NCI-H1417 (cell line): ENCODE measurements at regions not wholly inside any gene's neighbourhood (a gene's known extent, or its start where the extent isn't known, plus 50 kb on each side); places are given as distances from the start of the nearest gene placed in this dataset.

Source experiments
- DNase-seq, 3 experiments: peaks; one replicate each; lab custom pipeline; 2025; lab: John Stamatoyannopoulos, UW

DNA sequence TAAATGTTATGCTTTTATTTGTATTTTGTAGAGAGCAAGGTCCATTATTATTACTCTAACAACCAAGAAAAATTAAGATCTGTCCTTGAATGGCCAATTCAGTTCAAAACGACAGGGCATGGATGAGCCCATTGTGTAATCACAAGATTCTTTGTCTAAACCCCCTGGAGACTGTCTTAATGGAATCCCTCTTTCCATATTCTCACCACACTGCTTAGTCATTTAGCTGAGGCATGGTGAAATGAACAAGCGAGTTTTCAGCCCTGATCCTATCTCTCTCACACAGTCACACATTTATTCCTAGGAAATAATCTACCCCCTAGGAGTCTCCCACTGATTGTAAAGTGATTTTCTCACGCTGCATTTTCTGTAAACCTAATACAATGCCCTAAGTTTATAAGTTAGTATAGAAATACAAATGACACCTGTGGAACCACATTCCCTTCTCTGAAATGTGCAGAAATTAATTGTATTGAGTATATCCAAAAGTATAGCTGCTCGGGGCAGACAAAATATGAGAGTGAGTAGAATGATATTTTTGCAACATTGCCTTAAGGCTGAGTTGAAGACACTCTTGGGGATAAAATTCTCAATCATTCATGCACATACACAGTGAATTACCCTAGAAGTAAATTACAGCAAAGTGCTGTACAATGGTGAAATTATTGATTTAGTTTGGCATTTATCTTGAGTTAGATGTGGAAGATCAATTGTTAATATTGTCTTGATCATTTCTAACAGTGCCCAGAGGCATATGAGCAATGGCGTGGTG, 119.7 kb upstream of the PCDH7 start:
- peak in 1 of 3 experiments; percentile 12 for DNase-seq

DNA sequence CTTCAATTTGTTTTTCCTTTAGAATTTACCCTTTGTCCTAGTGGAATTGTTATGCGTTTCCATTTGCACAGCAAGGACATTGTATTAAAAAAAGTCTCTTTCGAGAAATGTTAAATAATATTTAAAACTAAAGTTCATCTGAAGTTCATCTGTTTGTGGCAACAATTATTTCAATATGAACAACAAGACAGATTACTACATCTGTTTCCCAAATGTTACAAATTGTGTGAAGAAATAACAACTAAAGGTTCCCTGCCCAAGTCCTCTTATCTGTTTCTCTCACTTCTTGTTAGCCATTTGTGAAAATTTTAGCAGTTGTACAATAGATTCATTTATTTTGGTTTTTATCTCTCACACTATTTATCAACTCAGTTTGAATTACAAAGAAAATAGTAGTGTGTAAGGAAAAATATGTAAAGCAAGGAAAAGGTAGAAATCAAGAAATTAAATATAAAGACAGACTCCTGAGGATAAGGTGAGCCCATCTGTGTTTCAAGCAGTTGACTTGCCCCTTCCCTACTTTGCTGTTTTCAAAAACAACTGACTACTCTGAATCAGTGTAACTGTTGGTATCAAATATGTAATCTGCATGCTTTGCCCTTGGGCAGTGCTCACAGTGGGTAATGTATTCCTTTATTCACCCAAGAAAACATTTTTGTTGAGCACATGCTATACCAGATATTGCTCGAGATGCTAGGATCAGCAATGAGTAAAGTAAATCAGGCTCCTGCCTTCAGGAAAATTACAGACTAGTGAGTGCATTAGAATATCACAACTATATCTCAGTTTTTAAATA, 118.9 kb upstream of the PCDH7 start:
- no peak for DNase-seq

DNA sequence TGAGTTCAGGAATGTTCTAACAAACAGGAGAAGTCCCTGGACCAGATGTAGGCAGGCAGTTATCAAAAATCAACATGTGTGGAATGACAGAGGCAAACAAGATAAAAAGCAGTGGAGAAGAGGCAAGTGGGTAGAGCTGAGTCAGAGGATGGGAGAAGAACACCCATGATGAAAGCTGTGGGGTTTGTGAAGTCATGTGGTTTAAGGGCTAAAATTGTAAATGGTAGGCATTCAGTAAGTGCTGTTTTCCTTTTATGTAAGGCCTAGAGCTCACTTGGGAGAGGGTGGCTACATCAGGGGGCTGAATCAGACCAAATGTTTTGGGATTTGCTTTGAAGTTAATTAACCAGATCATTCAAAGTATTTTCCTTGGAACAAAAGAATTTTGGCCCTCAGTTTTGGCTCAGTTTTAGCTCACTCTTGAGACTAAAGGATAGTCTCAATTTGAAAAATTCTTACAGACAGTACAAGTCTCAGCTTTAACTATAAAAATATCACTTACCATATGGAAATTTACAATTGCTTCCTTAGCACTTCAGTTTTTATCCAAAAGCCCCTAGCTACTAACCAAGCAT, 114.5 kb upstream of the PCDH7 start:
- DNase-seq, result no peak

DNA sequence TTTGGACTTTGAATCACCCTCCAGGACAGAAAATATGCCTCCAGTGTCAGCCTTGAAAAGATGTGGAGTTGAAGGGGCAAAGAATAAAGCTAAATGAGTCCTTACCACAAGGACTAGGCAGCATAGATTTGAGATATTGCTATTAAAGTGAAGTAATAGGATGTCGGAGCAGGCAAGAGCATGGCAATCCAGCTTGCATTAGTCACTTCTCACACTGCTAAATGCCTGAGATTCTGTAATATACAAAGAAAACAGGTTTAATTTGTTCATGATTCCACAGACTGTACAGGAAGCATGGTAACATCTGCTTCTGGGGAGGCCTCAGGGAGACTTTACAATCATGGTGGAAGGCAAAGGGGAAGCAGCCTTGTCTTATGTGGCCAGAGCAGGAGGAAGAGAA, 109.8 kb upstream of the PCDH7 start:
- DNase-seq, result no peak

DNA sequence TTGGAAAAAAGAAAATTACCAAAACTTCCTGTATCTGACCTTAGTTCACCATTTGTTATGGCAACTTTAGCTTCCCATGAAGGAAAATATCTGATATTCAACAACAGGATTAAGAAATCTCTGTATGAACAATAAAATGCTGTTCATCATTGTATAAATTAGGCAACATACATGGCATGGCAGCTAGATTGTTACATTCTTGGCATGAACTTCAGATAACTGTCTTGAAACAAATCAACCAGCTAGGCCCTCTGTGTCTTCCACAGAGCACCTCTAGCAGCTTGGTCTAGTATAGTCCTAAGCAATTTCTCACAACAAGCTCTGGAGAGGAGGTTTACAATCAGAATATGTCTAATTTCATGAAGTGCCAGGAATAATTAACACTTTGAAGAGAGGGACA, 105.4 kb upstream of the PCDH7 start:
- DNase-seq, result no peak

DNA sequence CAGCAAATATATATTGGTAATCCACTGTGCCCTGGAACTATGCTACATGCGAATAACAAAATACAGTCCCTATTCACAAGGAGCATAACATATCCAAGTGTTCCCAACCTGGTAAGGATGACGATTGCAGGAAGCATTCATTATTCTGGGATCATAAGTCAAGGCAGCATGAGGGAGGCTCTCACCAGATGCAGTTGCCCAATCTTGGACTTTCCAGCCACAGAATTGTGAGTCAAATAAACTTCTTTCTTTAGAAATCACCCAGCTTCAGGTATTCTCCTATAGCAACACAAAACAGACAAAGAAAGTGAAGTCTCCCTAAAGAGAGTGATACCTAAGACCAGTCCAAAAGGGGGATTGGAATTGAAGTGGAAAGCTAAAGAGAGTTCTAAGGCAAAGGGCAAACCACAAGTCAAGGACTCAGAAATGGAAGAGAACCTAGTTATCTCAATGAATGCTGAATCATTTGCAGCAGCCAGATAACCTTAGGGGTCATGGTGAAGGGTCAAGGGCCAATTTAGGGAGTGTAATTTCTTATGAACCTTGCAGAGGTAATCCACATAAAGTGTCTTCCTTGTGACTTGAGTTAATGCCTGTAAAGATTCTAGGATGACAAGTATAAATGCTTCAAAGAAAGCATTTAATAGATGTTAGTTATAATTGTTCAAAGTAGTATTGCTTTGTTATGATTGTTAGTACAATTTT, 103.1 kb upstream of the PCDH7 start:
- DNase-seq, result no peak

DNA sequence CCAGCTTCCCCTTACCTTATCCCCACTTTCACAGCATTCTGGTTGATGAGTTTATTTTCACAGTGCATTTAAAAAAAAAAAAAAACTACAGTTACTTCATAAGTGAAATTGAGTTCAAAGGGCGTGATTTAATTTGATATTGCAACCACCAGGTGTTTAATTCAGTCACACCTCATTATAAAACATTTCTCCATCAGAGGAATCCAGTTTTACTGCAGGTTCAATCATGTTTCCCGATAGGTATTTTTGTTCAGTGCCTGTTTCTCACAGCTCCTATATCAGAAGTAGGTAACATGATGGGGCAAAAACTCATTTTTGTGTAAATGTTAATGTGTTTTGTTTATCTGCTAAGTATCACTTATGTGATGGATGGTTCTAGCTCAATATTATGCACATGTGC, 102.3 kb upstream of the PCDH7 start:
- no peak for DNase-seq

DNA sequence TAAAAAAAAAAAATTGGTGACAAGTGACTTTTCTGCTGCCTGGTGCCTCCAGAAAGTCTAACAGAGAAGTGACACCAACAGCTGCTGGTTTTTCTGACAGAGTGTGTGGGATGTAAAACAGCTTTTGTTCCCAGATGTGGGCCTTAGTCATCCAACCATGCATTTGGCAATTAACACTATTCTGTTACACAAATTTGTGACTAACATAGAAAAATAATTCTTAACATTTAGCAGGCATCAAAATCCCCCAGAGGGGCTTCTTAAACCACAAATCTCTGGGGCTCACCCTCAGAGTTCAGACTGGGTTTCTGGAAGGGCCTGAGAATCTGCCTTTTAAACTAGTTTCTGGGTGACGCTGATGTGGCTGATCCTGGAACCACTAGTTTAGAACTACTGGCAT, 100.5 kb upstream of the PCDH7 start:
- DNase-seq, result no peak

DNA sequence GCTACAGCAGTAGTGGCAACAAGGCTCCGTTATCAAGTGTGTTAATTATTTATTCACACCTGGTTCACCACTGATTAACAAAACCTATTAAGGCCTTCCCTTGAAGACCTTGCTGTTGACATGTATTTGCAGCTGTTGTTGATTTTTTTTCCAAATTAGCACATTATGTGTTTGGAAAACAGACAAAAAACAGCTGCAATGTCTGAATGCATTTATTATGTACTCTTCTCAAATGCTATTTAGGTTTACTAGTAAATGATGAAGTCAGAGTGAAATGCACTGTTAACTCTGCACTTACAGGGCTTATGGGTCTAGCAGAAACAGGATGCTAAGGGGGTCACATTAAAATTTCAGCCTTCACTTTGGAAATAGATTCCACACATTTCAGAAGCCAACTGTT, 99.5 kb upstream of the PCDH7 start:
- peak in 1 of 3 experiments; percentile 15 for DNase-seq

DNA sequence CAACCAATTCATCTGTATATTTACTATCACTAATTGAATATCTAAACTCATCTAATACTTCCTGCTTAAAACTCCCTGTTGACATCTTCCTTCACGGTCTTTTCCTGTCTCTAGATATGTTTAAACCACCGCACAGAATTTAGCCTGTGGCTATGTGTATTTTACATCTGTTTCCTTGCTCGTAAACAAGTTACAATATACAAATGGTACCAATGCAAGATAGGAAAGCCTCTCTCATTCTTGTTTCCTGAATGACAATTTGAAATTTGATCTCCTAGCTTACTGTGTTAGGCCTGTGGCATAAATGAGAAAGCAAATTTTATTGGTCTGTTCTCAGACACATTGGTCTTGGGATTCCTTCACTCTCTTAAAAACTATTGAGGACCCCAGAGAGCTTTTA, 89.7 kb upstream of the PCDH7 start:
- no peak for DNase-seq

DNA sequence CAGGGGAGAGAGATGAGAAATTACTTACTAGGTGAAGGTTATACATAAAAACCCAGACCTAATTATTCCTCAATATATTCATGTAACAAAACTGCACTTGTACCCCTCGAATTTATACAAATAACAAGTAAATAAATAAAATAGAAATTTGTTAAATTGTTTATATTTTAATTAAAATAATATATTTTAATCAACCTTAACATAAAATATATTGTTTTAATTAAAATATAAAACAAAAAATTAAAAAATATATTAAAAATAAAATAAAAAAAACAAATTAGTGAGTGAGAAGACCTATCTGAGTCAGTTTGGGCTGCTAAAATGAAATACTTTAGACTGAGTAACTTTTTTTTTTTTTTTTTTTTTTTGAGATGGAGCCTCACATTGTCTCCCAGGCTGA, 87.4 kb upstream of the PCDH7 start:
- DNase-seq, result no peak

DNA sequence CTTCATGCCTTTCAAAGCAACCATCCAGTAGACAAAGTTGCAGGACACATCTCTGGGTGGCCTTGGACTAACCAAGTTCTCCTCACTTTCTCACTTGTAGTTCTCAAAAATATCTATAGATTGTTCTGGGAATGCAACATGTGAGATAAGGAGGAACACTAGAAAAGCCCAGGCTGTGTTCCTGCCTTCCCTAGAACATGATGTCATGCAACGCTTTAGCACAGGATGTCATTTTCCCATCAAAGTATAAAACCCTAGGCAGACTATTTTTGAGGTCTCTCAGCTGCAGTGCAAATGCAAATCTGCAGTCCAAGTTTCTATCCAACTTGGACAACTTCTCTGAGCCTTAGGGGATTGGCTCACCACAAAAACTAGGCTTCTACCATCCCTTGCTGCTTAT, 78.8 kb upstream of the PCDH7 start:
- no peak for DNase-seq

DNA sequence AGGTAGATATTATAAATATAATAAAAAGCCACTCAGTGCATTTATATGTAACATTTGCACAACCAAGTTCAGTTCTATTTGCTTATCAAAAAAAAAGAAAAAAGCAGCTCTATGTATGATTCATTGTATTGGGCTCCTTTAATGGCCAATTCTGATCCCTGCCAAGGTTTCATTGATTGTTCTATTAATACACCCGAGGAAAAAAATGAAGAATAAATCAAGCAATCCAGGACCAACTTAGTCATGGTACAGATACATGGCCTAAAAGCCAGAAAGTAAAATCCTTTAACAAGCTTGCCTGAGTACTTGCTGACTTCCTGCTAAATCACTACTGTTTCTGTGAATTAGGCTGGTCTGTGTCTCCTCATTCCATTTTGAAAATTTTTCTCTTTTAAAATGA, 77.6 kb upstream of the PCDH7 start:
- DNase-seq, result peak in 1 of 3 experiments; percentile 32

DNA sequence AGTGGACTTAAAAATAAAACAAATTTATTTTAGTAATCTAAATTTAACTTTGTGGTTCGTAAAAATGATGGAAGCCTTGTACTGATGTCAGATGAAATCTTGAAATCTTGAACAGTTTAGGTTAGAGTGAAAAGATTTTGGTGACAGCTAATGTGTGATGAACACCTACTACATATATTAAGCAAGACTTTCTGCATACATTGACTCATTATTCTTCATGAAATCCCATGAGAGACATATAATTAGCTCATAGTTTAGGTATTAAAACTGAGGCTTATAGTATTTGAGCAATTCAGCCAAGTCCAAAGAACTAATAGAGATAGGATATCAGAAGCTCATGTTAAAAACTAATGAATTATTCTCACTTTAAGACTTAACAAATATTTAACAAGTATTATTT, 66.9 kb upstream of the PCDH7 start:
- DNase-seq, result no peak

DNA sequence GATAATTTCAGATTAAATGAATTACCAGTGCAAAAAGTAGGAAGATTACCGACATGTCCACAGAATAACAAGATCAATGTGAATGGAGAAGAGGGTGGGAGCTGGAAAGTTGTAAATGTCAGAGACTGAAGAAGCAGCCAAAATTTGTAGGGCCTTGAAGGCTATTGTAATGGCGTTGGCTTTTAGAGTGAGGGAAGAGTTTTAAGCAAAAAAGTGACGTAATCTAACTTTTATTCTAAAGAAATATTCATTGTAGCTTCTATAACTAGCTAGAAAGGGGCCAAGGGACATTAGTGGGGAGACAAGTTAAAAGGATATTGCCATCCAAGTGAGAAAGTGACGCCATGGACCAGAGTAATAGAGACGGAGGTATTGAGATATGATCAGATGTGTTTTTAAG, 63.3 kb upstream of the PCDH7 start:
- no peak for DNase-seq

DNA sequence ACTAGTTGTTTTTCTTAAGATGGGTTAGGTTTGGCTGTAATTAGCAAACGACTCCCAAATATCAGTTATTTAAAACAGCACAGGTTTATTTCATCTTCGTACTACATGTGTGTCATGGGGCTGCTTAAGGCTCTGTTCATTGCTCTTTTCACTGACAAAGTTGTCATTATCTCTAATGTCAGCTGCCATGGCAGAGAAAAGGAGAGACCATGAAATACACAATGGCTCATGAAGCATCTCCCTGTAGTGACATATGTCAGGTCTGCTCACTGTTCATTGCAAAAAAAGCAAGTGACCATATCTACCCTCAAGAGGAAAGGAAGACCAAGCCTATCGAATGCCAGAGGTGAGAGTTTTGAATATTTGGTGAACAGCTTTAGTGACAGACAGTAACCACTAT, 52.2 kb upstream of the PCDH7 start:
- DNase-seq, result no peak

DNA sequence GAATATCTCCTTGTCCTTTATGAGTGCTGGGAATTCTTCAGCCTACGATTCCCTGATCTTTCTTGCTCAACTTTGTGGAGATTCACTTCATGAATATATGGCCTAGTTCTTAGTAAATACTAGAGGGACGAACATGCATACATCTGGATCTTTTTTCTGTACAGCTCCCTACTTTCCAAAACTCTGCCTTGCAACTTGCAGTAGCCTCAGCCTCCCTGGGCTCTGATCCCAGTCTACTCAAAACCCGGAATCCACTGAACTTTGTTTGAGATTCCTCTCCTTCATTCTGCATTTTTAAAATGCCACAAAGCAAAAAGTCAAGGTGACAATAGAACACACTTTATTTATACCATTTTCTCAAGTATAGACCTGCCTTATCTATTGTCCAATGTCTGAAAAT, 50.0 kb upstream of the PCDH7 start:
- DNase-seq, result no peak
